22Rv1 (cell line): ENCODE measurements at regions not wholly inside any gene's neighbourhood (a gene's known extent, or its start where the extent isn't known, plus 50 kb on each side); places are given as distances from the start of the nearest gene placed in this dataset.

ENCODE experiments used
- H3K27ac ChIP-seq: fragments of 450-650 bp; 2 replicates; pipeline ENCODE4 v1.5.1; 2017
- ZFX ChIP-seq: fragments of 450-650 bp; IDR thresholded peaks from 2 replicates; pipeline ENCODE4 v1.6.1; 2017; ENCODE audit warnings: antibody characterized with exemption, borderline replicate concordance
- TF ChIP-seq, protein P1 (sequence below): fragments of 450-650 bp; IDR thresholded peaks from 2 replicates; pipeline ENCODE4 v1.5.1; 2017; ENCODE audit warnings: mild to moderate bottlenecking

DNA sequence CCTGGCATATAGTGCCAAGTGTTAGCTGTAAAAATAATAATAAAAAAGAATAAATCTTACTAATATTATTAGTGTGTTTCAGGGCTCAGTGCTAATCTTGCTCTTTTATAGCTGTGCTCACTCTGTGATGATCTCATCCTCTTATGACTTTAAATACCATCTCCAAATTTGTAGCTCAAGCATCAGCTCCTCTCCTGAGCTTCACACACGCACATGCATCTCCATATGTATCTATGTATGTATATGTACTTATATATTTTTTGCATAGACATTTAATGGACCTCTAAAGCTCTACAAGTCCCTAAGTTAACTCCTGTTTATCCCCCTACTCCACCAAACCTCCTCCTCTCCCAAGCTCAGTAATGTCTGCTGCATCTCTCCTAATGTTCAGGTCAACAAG is 170.8 kb upstream of the NR3C1 start:
- no peak overlapping the region for H3K27ac ChIP-seq
- no peak for TF ChIP-seq ZFX
- TF ChIP-seq, protein P1, sequence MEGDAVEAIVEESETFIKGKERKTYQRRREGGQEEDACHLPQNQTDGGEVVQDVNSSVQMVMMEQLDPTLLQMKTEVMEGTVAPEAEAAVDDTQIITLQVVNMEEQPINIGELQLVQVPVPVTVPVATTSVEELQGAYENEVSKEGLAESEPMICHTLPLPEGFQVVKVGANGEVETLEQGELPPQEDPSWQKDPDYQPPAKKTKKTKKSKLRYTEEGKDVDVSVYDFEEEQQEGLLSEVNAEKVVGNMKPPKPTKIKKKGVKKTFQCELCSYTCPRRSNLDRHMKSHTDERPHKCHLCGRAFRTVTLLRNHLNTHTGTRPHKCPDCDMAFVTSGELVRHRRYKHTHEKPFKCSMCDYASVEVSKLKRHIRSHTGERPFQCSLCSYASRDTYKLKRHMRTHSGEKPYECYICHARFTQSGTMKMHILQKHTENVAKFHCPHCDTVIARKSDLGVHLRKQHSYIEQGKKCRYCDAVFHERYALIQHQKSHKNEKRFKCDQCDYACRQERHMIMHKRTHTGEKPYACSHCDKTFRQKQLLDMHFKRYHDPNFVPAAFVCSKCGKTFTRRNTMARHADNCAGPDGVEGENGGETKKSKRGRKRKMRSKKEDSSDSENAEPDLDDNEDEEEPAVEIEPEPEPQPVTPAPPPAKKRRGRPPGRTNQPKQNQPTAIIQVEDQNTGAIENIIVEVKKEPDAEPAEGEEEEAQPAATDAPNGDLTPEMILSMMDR: no peak

- no peak overlapping the region for H3K27ac ChIP-seq
- TF ChIP-seq, protein P1: no peak
- no peak for TF ChIP-seq ZFX
These were observed 170.2 kb upstream of the NR3C1 start for GRCh38 chr5:143573568-143574170.

GRCh38 chr5:143572671-143573070 is 169.2 kb upstream of the NR3C1 start:
- no peak for TF ChIP-seq ZFX
- TF ChIP-seq, protein P1: no peak
- no peak overlapping the region for H3K27ac ChIP-seq

DNA sequence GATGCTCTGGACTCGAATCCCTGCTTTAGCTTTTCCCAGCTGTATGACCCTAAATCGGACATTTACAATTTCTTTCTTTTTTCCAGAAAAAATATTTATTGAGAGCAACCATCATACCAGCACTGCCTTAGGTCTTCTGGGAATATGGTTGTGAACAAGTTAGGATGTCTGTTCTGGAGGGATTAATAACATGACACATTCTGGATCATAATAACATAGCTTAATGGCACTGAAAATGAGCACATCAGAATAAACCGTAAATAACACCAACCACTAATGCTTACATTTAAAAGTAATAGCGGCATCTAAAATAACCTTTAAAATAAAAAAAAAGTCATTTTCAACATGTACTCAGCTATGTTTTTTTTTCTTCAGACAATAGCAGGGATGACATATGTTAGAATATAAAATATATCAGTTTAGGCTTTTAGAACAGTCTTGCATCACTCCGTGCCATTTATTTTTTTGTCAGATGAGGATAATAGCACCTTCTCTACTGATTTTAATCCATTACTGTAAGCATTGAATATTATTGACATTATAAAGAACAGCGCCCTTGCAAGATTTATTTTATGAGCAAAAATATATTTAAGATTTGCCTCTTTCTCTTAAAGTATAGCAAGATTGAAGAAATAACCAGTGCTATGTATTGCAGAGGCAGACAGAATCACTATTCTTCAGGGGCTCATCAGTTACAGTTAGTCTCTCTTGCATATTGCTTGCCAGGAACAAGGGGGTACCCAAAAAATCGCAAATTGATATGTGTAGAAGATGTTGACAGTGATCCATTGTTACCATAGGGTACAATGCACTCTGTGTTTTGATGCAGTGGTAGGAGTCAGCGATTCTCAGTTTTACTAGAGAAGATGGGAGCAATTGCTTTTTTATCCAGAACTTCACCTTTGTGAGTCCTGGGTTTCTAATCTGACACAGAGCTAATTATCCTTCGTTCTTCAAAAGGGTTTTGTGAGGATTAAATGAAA is 168.4 kb upstream of the NR3C1 start:
- no peak overlapping the region for H3K27ac ChIP-seq
- TF ChIP-seq, protein P1: no peak
- no peak for TF ChIP-seq ZFX

DNA sequence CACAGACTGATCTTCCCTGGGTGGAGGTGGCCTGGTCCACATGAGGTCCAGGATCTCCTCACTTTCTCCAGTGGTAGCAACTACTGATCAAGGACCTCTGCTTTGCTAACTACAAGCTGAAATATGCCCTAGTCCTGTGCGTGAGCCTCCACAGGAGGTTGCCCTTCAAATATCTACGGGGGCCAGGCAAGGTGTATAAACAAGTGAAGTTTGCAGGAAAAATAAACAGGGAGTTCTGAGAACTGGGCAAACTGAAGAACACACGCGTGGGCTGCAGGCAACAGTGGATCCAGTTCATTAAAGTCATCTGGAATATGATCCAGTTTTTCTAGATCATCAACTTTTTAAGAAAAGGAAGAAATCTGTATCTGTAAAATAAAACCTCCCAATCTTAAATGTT is 167.5 kb upstream of the NR3C1 start:
- no peak overlapping the region for H3K27ac ChIP-seq
- TF ChIP-seq ZFX: no peak
- TF ChIP-seq, protein P1: no peak

GRCh38 chr5:143569722-143570567 is 166.5 kb upstream of the NR3C1 start:
- TF ChIP-seq, protein P1: no peak
- TF ChIP-seq ZFX: no peak
- no peak overlapping the region for H3K27ac ChIP-seq
